PFSK-1 (cell line): ENCODE measurements at regions not wholly inside any gene's neighbourhood (a gene's known extent, or its start where the extent isn't known, plus 50 kb on each side); places are given as distances from the start of the nearest gene placed in this dataset.

Experiments used
- POLR2AphosphoS5 ChIP-seq: IDR thresholded peaks from 2 replicates; pipeline ENCODE4 v1.6.1; 2012; ENCODE audit warnings: low read depth, mild to moderate bottlenecking, control low read depth, low read length, moderate library complexity
- SIN3A ChIP-seq: IDR thresholded peaks from 2 replicates; pipeline ENCODE4 v1.6.1; 2012; ENCODE audit warnings: mild to moderate bottlenecking, low read length, moderate library complexity, borderline replicate concordance; ENCODE audit not compliant: insufficient read depth
- TAF1 ChIP-seq: IDR thresholded peaks from 2 replicates; pipeline ENCODE4 v1.6.1; 2012; ENCODE audit warnings: low read length, control low read depth, borderline replicate concordance; ENCODE audit not compliant: insufficient read depth

GRCh38 chr3:147807776-147808175, 398.6 kb downstream of the ZIC1 start:
- TF ChIP-seq TAF1 (no peak), POLR2AphosphoS5 (no peak), SIN3A (no peak)
